CD8-positive, alpha-beta memory T cell (primary cell): ENCODE measurements at regions not wholly inside any gene's neighbourhood (a gene's known extent, or its start where the extent isn't known, plus 50 kb on each side); places are given as distances from the start of the nearest gene placed in this dataset.

ENCODE experiments used
- CTCF ChIA-PET: fragments of 350-600 bp; sonication (Branson Sonifier 250); formaldehyde crosslinking; loops from one replicate; lab custom pipeline; 2021; ENCODE audit warnings: antibody characterized with exemption; lab: Charles Lee
- POLR2A ChIA-PET: fragments of 350-600 bp; sonication (Branson Sonifier 250); formaldehyde crosslinking; loops from one replicate; lab custom pipeline; 2021; ENCODE audit warnings: antibody characterized with exemption; lab: Charles Lee
- DNase-seq, 5 donors: peaks; one replicate each; pipeline versions ENCODE4 v3.0.0 to v3.0.0-alpha.2; 2020 to 2022; ENCODE audit warnings: mixed read lengths in 1 of 5
- H3K27ac ChIP-seq: one replicate; pipeline ENCODE4 v1.7.0; 2013; ENCODE audit warnings: low read depth, mild to moderate bottlenecking, low read length, moderate library complexity
- H3K27me3 ChIP-seq: 2 replicates; pipeline ENCODE4 v1.7.0; 2013; ENCODE audit warnings: low read length, mild to moderate bottlenecking; ENCODE audit not compliant: insufficient read depth, poor library complexity, severe bottlenecking
- H3K36me3 ChIP-seq: 2 replicates; pipeline ENCODE4 v1.7.0; 2013; ENCODE audit warnings: mild to moderate bottlenecking, low read length, moderate library complexity; ENCODE audit not compliant: insufficient read depth
- H3K4me1 ChIP-seq: 2 replicates; pipeline ENCODE4 v1.7.0; 2013; ENCODE audit warnings: mild to moderate bottlenecking, low read length, moderate library complexity; ENCODE audit not compliant: insufficient read depth
- H3K4me3 ChIP-seq: 2 replicates; pipeline ENCODE4 v1.7.0; 2013; ENCODE audit warnings: mild to moderate bottlenecking, low read length
- H3K9me3 ChIP-seq: 2 replicates; pipeline ENCODE4 v1.7.0; 2013; ENCODE audit warnings: mild to moderate bottlenecking, low read length
- H3K27ac Mint-ChIP-seq, 8 donors: one replicate each; pipeline ENCODE4 v1.8.0; 2020 to 2021; ENCODE audit warnings: mixed read lengths in 8 of 8, mild to moderate bottlenecking in 6 of 8, inconsistent platforms in 3 of 8, moderate library complexity in 3 of 8
- H3K27me3 Mint-ChIP-seq, 2 donors: one replicate each; pipeline ENCODE4 v1.8.0; 2020 to 2021; ENCODE audit warnings: mixed read lengths in 2 of 2, mild to moderate bottlenecking in 1 of 2, moderate library complexity in 1 of 2
- H3K36me3 Mint-ChIP-seq, 3 donors: one replicate each; pipeline ENCODE4 v1.8.0; 2020 to 2021; ENCODE audit warnings: mixed read lengths in 3 of 3, inconsistent platforms in 1 of 3, mild to moderate bottlenecking in 1 of 3
- H3K4me1 Mint-ChIP-seq, 3 donors: one replicate each; pipeline ENCODE4 v1.8.0; 2020 to 2021; ENCODE audit warnings: mixed read lengths in 3 of 3, inconsistent platforms in 1 of 3, mild to moderate bottlenecking in 1 of 3
- H3K4me3 Mint-ChIP-seq, 7 donors: one replicate each; pipeline ENCODE4 v1.8.0; 2020 to 2021; ENCODE audit warnings: mixed read lengths in 7 of 7, mild to moderate bottlenecking in 6 of 7, moderate library complexity in 4 of 7, inconsistent platforms in 2 of 7
- H3K9me3 Mint-ChIP-seq, 5 donors: one replicate each; pipeline ENCODE4 v1.8.0; 2020 to 2022; ENCODE audit warnings: mixed read lengths in 5 of 5, mild to moderate bottlenecking in 3 of 5, moderate library complexity in 2 of 5, inconsistent platforms in 1 of 5

GRCh38 chr6:14397518-14397901 lies 279.9 kb downstream of the CD83 start:
- H3K4me1 Mint-ChIP-seq = no peaks in the 10 kb centered on the region
- H3K36me3 Mint-ChIP-seq = peaks cover 0 to 2% (median 0%) of the 10 kb centered on the region in 3 donors
- H3K27ac ChIP-seq = no peak overlapping the region
- no peaks in the 10 kb centered on the region for H3K4me1 ChIP-seq
- no peak overlapping the region for H3K4me3 Mint-ChIP-seq
- DNase-seq = no peak
- ChIA-PET POLR2A (no interaction called here), CTCF (no interaction called here)
- no peak overlapping the region for H3K27ac Mint-ChIP-seq
- H3K27me3 ChIP-seq = no peaks in the 10 kb centered on the region
- peaks cover 4 to 12% of the 10 kb centered on the region in 2 donors for H3K27me3 Mint-ChIP-seq
- no peaks in the 10 kb centered on the region for H3K36me3 ChIP-seq
- H3K9me3 Mint-ChIP-seq = no peaks in the 10 kb centered on the region
- H3K9me3 ChIP-seq = no peaks in the 10 kb centered on the region
- no peak overlapping the region for H3K4me3 ChIP-seq

- H3K27me3 Mint-ChIP-seq = peaks cover 4 to 12% of the 10 kb centered on the region in 2 donors
- Histone ChIP-seq H3K4me1 (no peaks in the 10 kb centered on the region), H3K4me3 (no peak overlapping the region), H3K27me3 (no peaks in the 10 kb centered on the region), H3K9me3 (no peaks in the 10 kb centered on the region), H3K27ac (no peak overlapping the region), H3K36me3 (no peaks in the 10 kb centered on the region)
- CTCF ChIA-PET = no interaction called here
- no peak overlapping the region for H3K27ac Mint-ChIP-seq
- H3K36me3 Mint-ChIP-seq = peaks cover 0 to 2% (median 0%) of the 10 kb centered on the region in 3 donors
- H3K4me3 Mint-ChIP-seq = no peak overlapping the region
- POLR2A ChIA-PET = no interaction called here
- no peaks in the 10 kb centered on the region for H3K9me3 Mint-ChIP-seq
- H3K4me1 Mint-ChIP-seq = no peaks in the 10 kb centered on the region
- DNase-seq = no peak
Measured at GRCh38 chr6:14398953-14399352, 281.4 kb downstream of the CD83 start.

- Histone ChIP-seq H3K9me3 (no peaks in the 10 kb centered on the region), H3K4me1 (no peaks in the 10 kb centered on the region), H3K27ac (no peak overlapping the region), H3K4me3 (no peak overlapping the region), H3K27me3 (no peaks in the 10 kb centered on the region), H3K36me3 (no peaks in the 10 kb centered on the region)
- no peaks in the 10 kb centered on the region for H3K4me1 Mint-ChIP-seq
- ChIA-PET POLR2A (no interaction called here), CTCF (no interaction called here)
- peaks cover 4 to 12% of the 10 kb centered on the region in 2 donors for H3K27me3 Mint-ChIP-seq
- H3K27ac Mint-ChIP-seq = no peak overlapping the region
- no peak for DNase-seq
- H3K36me3 Mint-ChIP-seq = peaks cover 0 to 2% (median 0%) of the 10 kb centered on the region in 3 donors
- no peak overlapping the region for H3K4me3 Mint-ChIP-seq
- H3K9me3 Mint-ChIP-seq = no peaks in the 10 kb centered on the region
Measured at GRCh38 chr6:14399635-14400034, 282.1 kb downstream of the CD83 start.

GRCh38 chr6:14401246-14401645 lies 283.7 kb downstream of the CD83 start:
- DNase-seq = no peak
- peaks cover 0 to 2% (median 0%) of the 10 kb centered on the region in 3 donors for H3K36me3 Mint-ChIP-seq
- no peaks in the 10 kb centered on the region for H3K9me3 Mint-ChIP-seq
- Histone ChIP-seq H3K27me3 (no peaks in the 10 kb centered on the region), H3K27ac (no peak overlapping the region), H3K36me3 (no peaks in the 10 kb centered on the region), H3K9me3 (no peaks in the 10 kb centered on the region), H3K4me3 (no peak overlapping the region), H3K4me1 (no peaks in the 10 kb centered on the region)
- H3K4me1 Mint-ChIP-seq = no peaks in the 10 kb centered on the region
- H3K4me3 Mint-ChIP-seq = no peak overlapping the region
- ChIA-PET CTCF (no interaction called here), POLR2A (no interaction called here)
- no peak overlapping the region for H3K27ac Mint-ChIP-seq
- H3K27me3 Mint-ChIP-seq = peaks cover 6 to 12% of the 10 kb centered on the region in 2 donors

- Mint-ChIP-seq H3K9me3 (no peaks in the 10 kb centered on the region), H3K4me3 (no peak overlapping the region), H3K36me3 (no peaks in the 10 kb centered on the region), H3K4me1 (no peaks in the 10 kb centered on the region), H3K27ac (no peak overlapping the region), H3K27me3 (peaks cover 2 to 3% of the 10 kb centered on the region in 2 donors)
- Histone ChIP-seq H3K9me3 (no peaks in the 10 kb centered on the region), H3K36me3 (no peaks in the 10 kb centered on the region), H3K27me3 (no peaks in the 10 kb centered on the region), H3K4me3 (no peak overlapping the region), H3K27ac (no peak overlapping the region), H3K4me1 (no peaks in the 10 kb centered on the region)
- DNase-seq = no peak
- ChIA-PET POLR2A (no interaction called here), CTCF (interaction anchor here (1.3 kb wide), 1 partner anchor 13 kb away, joined by 3 read pairs; no protein-coding TSS in a partner anchor)
Measured at GRCh38 chr6:14406614-14407331, 289.2 kb downstream of the CD83 start.

GRCh38 chr6:14408446-14408845 lies 290.9 kb downstream of the CD83 start:
- no peak overlapping the region for H3K4me3 ChIP-seq
- no peaks in the 10 kb centered on the region for H3K4me1 ChIP-seq
- no peak for DNase-seq
- Mint-ChIP-seq H3K27ac (no peak overlapping the region), H3K4me1 (no peaks in the 10 kb centered on the region), H3K9me3 (no peaks in the 10 kb centered on the region), H3K36me3 (no peaks in the 10 kb centered on the region), H3K27me3 (peaks cover 2 to 3% of the 10 kb centered on the region in 2 donors), H3K4me3 (no peak overlapping the region)
- H3K9me3 ChIP-seq = no peaks in the 10 kb centered on the region
- ChIA-PET CTCF (no interaction called here), POLR2A (no interaction called here)
- H3K27me3 ChIP-seq = no peaks in the 10 kb centered on the region
- H3K36me3 ChIP-seq = no peaks in the 10 kb centered on the region
- no peak overlapping the region for H3K27ac ChIP-seq

- no peaks in the 10 kb centered on the region for H3K27me3 ChIP-seq
- H3K27ac ChIP-seq = no peak overlapping the region
- ChIA-PET POLR2A (no interaction called here), CTCF (no interaction called here)
- no peak overlapping the region for H3K4me3 ChIP-seq
- Mint-ChIP-seq H3K4me3 (no peak overlapping the region), H3K36me3 (peaks cover 0 to 2% (median 0%) of the 10 kb centered on the region in 3 donors), H3K27me3 (peaks cover 0 to 3% of the 10 kb centered on the region in 2 donors), H3K9me3 (no peaks in the 10 kb centered on the region), H3K4me1 (no peaks in the 10 kb centered on the region), H3K27ac (no peak overlapping the region)
- H3K4me1 ChIP-seq = no peaks in the 10 kb centered on the region
- DNase-seq = no peak
- H3K9me3 ChIP-seq = no peaks in the 10 kb centered on the region
- H3K36me3 ChIP-seq = no peaks in the 10 kb centered on the region
Measured at GRCh38 chr6:14412026-14412425, 294.5 kb downstream of the CD83 start.

- Histone ChIP-seq H3K4me1 (no peaks in the 10 kb centered on the region), H3K4me3 (no peak overlapping the region), H3K27ac (no peak overlapping the region), H3K36me3 (no peaks in the 10 kb centered on the region), H3K27me3 (no peaks in the 10 kb centered on the region), H3K9me3 (no peaks in the 10 kb centered on the region)
- ChIA-PET CTCF (no interaction called here), POLR2A (no interaction called here)
- no peaks in the 10 kb centered on the region for H3K4me1 Mint-ChIP-seq
- H3K36me3 Mint-ChIP-seq = peaks cover 0 to 7% (median 2%) of the 10 kb centered on the region in 3 donors
- no peak overlapping the region for H3K27ac Mint-ChIP-seq
- no peak for DNase-seq
- no peaks in the 10 kb centered on the region for H3K27me3 Mint-ChIP-seq
- H3K9me3 Mint-ChIP-seq = no peaks in the 10 kb centered on the region
- H3K4me3 Mint-ChIP-seq = no peak overlapping the region
Measured at GRCh38 chr6:14415452-14415851, 297.9 kb downstream of the CD83 start.
